ENCODE measurements at regions not wholly inside any gene's neighbourhood (a gene's known extent, or its start where the extent isn't known, plus 50 kb on each side); places are given as distances from the start of the nearest gene placed in this dataset.
A peak's percentile ranks its signal among the peaks of the same experiment; 100 is the strongest.

DNA sequence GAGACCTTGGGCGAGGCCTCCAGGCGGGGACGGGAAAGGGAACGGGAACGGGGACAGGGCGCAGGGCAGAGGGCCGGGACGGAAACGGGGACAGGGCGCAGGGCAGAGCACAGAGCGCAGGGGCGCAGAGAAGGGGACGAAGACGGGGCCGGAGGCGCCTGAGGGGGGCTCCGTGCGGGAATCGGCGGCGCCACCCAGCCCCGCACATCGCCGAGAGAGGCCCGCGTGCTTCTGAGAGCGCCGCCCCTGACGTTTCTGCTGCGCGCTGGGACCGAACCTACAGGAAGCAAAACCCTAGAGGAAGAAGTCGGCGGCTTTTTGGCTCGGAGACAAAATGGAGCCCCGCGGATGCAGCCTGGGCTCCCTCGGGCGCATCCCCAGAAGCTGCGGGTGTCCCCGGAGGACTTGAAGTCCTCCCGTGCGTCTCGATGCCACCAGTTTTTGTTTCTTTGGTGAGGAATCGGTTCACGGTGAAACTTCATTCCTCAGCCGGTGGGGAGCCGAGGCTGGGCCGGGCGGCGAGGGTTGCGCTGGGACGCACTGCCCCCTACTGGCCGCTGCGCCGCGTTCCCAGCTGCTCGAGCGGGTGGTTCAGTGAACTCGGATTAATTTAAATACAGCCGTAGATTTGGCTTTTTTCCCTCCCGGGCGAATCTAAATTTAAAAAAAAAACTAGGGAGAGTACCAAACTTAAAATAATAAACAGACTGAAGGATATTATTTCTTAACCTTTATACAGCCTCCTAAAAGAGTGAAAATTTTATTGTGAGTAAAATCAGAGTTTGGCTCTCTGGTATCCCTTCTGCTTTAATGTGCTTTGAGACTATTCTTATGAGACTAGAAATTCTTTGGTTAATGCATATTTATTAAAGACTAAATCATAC is 350.0 kb upstream of the ARGLU1 start:
- TF ChIP-seq, protein P1, sequence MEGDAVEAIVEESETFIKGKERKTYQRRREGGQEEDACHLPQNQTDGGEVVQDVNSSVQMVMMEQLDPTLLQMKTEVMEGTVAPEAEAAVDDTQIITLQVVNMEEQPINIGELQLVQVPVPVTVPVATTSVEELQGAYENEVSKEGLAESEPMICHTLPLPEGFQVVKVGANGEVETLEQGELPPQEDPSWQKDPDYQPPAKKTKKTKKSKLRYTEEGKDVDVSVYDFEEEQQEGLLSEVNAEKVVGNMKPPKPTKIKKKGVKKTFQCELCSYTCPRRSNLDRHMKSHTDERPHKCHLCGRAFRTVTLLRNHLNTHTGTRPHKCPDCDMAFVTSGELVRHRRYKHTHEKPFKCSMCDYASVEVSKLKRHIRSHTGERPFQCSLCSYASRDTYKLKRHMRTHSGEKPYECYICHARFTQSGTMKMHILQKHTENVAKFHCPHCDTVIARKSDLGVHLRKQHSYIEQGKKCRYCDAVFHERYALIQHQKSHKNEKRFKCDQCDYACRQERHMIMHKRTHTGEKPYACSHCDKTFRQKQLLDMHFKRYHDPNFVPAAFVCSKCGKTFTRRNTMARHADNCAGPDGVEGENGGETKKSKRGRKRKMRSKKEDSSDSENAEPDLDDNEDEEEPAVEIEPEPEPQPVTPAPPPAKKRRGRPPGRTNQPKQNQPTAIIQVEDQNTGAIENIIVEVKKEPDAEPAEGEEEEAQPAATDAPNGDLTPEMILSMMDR (IDR thresholded peaks at IDR 0.05) = peak; percentile 72 to 93 (median 80)
- no peak for TF ChIP-seq POLR2A (IDR thresholded peaks at IDR 0.05)
